Suprapubic skin (tissue), 4 donors: ENCODE measurements at regions not wholly inside any gene's neighbourhood (a gene's known extent, or its start where the extent isn't known, plus 50 kb on each side); places are given as distances from the start of the nearest gene placed in this dataset.

Experiments used
- POLR2A ChIP-seq, 2 donors: fragments of 450-650 bp; IDR thresholded peaks; one replicate each; pipeline ENCODE4 v1.6.1; 2017; ENCODE audit warnings: antibody characterized with exemption in 2 of 2, mild to moderate bottlenecking in 2 of 2, moderate library complexity in 2 of 2
- POLR2AphosphoS5 ChIP-seq, 3 donors: sonication (generic); formaldehyde crosslinking; IDR thresholded peaks; one replicate each; pipeline ENCODE4 v1.6.1; 2017; ENCODE audit warnings: antibody characterized with exemption in 3 of 3
- TF ChIP-seq, protein P1 (sequence below), 2 donors: fragments of 200-600 bp in 1 of 2; fragments of 450-650 bp in 1 of 2; sonication (generic) in 1 of 2; IDR thresholded peaks; one replicate each; pipeline ENCODE4 v1.5.1; 2016 to 2019; ENCODE audit warnings: antibody characterized with exemption in 2 of 2, mild to moderate bottlenecking in 1 of 2, moderate library complexity in 1 of 2

- TF ChIP-seq, protein P1, sequence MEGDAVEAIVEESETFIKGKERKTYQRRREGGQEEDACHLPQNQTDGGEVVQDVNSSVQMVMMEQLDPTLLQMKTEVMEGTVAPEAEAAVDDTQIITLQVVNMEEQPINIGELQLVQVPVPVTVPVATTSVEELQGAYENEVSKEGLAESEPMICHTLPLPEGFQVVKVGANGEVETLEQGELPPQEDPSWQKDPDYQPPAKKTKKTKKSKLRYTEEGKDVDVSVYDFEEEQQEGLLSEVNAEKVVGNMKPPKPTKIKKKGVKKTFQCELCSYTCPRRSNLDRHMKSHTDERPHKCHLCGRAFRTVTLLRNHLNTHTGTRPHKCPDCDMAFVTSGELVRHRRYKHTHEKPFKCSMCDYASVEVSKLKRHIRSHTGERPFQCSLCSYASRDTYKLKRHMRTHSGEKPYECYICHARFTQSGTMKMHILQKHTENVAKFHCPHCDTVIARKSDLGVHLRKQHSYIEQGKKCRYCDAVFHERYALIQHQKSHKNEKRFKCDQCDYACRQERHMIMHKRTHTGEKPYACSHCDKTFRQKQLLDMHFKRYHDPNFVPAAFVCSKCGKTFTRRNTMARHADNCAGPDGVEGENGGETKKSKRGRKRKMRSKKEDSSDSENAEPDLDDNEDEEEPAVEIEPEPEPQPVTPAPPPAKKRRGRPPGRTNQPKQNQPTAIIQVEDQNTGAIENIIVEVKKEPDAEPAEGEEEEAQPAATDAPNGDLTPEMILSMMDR (IDR thresholded peaks at IDR 0.05), result no peak
- TF ChIP-seq POLR2A (IDR thresholded peaks at IDR 0.05) (no peak), POLR2AphosphoS5 (IDR thresholded peaks at IDR 0.05) (no peak)
These were observed 150.6 kb downstream of the ERCC6L2 start for GRCh38 chr9:96025995-96026602.
